Colon (tissue), 2 donors: ENCODE measurements at regions not wholly inside any gene's neighbourhood (a gene's known extent, or its start where the extent isn't known, plus 50 kb on each side); places are given as distances from the start of the nearest gene placed in this dataset.
"Not testable (repeated sequence)": the region's sequence is repeated elsewhere in the genome, so short reads cannot be mapped to it uniquely, and the experiment has no call there.

Experiments
- FAIRE-seq: peaks from 2 replicates; lab custom pipeline; 2012; peaks lifted over from hg19 to GRCh38; lab: Jason Lieb, UNC
- donor health status: control.
- donor health status: control.

- FAIRE-seq = no peak
Measured at GRCh38 chrX:794311-794710, 163.7 kb downstream of the SHOX start.

GRCh38 chrX:793216-793770 lies 162.7 kb downstream of the SHOX start:
- FAIRE-seq = no peak

DNA sequence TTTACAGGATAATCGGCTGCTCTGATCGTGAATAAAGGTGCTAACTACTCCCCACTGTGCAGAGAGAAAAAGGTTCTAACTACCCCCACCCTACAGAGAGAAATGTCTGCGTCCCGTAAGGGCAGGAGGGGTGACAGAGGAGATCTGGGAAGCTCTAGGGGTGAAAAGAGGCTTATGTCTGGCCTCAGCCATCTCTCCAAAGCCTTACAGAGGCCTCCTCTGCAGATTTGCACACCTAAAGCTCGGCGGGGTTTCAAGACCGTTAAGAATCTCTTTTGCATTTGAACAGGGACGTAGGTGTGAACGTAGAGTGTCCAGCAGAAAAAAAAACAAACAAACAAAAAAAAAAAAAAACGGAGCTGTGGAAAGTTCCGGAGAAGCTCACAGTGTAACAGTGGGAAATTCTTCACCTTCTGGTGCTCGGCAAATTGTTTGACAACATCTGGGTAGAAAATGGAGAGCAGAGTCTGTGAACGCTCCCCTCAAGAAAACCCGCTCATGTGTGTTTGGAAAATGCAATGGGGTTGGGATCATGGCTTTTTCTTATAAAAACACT lies 161.0 kb downstream of the SHOX start:
- FAIRE-seq = no peak

DNA sequence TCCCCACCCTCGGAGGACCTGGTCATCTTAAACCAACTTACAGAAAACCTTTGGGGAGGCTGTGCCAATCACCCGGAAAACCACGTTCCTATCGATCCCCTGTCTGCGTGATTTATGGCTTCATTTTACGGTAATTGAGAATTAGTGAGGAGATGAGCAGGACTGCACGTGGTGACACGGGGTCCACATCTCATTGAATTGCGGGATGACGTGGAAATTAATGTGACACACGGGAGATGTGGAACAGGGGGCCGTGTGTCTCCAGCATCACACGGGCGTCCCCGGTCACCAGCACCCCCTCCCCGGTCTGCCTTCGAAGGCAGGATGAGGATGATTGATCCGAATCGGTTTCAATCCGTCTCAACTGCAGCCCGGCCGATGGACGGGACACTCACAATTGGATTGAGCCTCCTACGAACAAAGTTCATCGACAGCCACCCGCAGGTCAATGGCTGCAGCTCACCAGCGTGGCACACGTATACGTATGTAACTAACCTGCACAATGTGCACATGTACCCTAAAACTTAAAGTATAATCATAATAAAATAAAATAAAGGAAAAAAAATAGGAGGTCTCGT lies 160.3 kb downstream of the SHOX start:
- no peak for FAIRE-seq

DNA sequence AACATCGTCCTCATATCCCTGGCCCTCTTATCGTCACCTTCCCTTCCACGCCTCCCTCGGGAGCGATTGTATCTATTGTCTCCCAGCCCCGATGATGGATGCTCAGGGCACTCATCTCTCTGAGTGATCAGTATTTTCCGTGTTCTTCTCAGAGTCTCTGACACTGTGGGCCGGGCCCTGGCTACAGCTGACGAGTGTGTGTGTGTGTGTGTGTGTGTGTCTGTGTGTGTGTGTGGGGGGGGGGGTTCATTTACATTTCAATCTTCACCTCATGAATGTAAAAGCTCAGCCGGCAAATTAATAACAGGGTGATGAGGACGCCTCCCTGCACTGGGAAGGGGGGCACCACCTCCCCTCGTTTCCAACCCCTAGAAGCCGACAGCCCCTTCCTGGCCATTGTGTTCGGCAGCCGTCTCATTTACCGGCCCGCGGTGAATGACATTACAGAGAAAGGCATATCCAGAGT lies 159.5 kb downstream of the SHOX start:
- no peak for FAIRE-seq

DNA sequence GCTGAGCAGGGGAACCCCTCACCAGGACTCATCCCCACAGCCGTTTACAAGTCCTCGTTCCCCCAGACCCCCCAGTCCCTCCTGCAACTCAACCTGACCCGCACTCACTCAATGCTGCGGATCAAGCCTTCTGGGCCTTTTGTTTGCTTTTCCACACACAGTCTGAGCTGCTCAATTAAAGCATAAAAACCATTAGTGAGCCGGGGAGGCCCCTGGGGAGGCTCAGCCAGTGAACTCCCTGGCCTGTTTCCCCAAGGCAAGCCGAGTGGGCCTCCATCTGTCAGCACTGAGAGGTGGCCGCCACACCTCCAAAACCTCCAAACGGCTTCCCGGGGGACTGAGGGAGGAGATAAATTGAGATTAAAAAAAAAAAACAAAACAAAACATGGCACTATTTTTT lies 158.5 kb downstream of the SHOX start:
- no peak for FAIRE-seq

DNA sequence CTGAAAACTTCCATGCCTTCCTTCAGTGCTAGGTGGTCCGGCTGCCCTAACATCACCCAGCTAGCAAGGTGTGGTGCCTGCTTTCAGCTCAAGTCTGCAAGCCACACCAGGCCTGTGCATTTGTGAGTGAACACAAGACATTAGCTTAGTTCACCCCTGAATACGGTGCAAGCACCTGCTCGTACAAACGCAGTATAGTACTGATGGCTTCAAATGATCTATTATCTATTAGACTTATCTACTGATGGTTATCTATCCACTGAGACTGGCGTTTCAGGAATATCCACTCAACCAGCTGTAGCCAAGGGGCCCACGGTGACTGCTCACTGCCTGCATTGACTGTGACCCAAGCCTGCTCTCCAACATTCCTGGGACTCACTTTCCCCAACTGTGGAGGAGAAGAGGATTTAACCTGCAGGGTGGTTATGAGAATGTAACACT lies 155.9 kb downstream of the SHOX start:
- no peak for FAIRE-seq

DNA sequence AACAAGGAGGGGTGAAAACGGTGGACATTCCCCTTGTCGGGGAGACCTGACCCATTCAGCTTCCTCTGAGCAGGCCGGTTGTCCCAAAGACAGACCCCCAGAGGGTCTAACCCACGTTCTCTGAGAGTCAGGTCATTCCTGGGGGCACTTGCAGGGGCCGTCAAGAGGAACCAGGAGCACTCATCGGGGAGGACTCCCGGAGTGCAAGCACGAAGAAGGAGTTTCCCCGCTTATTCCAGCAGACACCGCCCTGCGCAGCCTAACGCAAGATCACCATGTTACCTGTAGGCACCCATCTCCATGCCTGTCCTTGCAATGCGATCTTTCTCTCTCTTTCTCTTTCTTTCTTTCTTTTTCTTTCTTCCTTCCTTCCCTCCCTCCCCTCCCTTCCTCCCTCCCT lies 154.2 kb downstream of the SHOX start:
- no peak for FAIRE-seq

DNA sequence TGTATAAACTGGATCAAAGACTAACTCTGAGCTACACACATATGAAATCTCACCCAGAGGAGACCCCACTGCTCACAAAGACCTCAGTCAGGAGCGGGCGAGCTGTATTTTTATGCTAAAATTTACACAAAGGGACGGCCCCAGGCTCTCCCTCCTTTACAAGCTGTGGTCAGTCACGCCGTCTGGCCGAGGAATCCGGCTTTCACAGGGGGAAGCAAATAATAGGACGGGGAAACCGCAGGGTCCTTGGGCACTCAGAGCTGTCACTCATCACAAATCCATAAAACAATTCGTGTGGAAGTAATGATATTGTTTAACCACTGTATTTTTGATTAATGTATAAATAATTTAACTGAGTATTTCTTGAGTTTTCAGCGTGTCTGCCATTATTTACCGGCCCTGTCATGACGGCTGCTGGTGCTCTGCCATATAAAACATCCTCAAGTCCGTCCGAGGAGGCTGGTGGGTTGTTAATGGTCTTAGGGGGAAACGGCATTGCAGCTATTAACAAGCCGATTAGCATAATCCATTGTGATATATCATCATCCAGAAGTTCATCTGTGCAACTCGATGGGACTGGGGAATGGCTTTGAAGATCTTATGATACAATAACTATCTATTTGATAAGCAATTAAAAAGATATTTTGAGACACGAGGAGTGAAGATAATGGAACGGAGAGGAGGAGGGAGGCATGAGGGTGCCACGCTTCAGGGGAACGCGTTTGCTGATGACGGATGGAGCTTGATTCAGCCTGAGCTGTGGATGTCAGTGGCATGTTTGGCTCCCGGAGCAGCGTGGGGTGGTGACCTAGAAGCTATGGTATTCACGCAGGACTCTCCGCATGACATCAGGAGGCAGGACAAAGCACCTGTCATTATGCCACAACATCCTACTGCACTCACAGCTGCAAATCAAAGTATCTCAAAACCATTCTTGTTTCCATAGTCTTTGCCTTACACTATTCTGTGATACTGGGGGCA lies 150.9 kb downstream of the SHOX start:
- FAIRE-seq = no peak

- no peak for FAIRE-seq
Measured at GRCh38 chrX:776529-777230, 146.1 kb downstream of the SHOX start.

GRCh38 chrX:776061-776460 lies 145.5 kb downstream of the SHOX start:
- FAIRE-seq = no peak

DNA sequence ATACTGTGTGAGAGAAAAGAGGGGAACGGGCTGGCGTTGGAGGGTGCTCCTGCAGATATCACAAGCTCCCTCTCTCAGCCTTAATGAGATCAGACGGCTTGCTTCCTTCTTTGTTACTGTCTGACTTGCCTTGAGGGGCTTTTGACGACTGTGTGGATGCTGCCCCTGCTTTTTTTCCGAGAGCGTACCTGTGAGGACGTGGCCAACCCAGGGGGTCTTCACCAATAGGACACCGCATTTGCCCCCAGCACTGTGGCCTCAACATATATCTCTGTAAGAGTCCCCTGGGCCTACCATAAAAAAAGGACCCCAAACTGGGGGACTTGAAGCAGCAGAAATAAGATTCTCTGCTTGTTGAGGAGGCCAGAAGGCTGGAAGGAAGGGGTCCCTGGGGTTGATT lies 143.9 kb downstream of the SHOX start:
- no peak for FAIRE-seq

DNA sequence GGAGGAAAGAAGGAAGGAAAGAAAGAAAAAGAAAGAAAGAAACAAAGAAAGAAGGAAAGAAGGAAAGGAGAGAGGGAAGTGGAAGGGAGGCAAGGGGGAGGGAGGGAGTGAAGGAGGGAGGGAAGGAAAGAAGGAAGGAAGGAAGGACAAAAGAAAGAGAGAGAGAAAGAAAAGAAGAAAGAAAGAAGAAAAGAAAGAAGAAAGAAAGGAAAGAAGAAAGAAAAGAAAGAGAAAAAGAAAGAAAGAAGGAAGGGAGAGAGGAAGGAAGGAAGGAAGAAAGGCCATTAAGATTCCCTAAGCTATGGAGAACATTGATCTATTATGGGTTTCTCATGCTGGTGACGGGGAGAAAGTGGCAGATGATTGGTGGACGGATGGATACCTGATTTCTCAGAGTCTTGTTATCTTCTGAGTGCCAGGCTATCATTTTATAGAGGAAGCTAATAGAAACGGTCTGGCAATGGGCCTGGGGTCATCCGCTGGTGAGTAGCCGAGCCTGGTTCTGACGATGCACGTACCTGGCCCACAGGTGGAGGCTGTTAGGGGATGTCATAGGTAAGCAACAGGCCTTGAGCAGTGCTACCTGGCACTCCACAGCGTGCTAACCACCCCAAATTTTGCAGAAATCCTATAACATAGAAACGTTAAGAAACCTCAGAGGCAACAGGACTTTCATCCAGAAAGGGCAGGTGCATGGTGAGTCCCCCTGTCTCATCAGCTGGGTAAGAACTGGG lies 142.9 kb downstream of the SHOX start:
- no peak for FAIRE-seq

DNA sequence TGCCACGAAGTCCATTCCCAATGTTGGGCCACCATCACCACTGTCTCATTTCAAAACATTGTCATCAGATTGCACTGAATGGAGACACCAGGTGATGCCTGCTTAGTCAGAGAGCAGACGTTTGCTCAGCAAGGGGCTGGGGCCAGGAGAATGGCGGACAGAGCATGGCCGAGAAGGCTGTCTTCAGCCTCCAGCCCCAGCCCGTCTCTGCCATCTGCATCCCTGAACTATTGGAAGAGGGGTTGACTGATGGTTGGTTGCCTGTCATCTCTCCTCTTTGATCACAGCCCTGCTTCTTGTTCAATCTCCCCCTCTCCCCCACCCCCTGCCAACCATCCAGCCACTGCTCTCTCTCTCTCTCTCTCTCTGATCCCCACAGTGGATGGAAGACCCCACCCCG lies 140.9 kb downstream of the SHOX start:
- no peak for FAIRE-seq

DNA sequence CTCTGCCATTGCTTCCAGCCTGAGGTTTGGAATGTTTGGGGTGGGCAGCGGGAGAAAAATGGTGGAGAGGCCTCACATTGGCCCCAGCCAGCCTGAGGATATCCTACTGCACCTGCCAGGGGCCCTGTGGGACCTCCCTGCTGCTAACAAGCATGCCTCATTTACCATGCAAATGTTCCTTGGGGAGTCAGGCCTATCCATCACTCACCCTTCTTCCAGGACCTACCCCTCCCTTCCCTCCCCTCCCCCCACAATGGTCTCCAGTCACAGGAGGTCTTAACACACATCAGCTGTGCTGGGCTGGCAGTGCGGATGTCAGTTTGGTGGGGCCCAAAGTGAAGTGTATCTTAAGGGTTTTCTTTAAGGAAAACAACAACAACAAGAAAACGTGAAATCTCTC lies 139.2 kb downstream of the SHOX start:
- no peak for FAIRE-seq

DNA sequence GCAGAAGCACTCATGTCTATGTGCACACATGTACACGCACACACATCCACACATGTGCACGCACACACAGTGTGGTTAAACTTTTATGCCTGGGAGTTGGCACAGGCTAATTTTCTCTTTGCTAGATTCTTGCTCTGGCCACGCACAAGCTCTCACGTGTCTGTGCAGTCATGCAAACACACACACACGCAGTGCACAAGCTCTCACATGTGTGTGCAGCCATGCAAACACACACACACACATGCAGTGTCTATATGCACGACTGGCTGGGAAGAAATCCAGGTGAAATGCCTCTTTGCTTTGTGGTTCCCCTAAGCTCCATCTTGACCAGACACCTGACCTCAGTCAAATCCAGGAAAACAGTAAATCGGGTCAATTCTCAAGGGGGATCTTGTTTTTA lies 138.0 kb downstream of the SHOX start:
- FAIRE-seq = no peak

- no peak for FAIRE-seq
Measured at GRCh38 chrX:758917-759316, 128.3 kb downstream of the SHOX start.

DNA sequence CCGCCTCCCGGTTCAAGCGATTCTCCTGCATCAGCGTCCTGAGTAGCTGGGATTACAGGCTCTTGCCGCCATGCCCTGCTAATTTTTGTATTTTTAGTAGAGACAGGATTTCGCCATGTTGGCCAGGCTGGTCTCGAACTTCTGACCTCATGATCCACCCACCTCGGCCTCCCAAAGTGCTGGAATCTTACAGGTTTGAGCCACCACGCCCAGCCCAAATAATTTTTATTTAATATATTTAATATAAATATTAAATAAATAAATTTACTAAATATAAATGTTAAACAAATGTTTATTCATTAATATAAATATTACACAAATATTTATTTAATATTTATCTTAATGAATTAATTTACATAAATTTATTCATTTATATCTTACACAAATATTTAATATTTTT lies 120.2 kb downstream of the SHOX start:
- no peak for FAIRE-seq

GRCh38 chrX:750263-750662 lies 119.7 kb downstream of the SHOX start:
- no peak for FAIRE-seq

DNA sequence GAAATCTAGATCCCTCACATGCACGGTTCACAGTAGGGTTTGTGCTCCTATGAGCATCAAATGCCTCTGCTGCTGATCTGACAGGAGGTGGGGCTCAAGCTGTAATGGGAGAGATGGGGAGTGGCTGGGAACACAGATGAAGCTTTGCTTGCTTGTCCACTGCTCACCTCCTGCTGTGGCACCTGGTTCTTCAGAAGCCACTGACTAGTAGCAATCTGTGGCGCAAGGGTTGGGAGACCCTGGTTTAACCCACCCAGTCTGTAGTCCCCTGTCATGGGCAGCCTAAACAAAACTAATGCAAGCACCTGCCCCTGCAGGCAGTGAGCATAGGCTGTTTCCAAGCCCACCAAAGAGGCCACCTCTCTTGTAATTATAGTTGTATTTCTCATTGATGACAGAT lies 116.6 kb downstream of the SHOX start:
- FAIRE-seq = no peak

DNA sequence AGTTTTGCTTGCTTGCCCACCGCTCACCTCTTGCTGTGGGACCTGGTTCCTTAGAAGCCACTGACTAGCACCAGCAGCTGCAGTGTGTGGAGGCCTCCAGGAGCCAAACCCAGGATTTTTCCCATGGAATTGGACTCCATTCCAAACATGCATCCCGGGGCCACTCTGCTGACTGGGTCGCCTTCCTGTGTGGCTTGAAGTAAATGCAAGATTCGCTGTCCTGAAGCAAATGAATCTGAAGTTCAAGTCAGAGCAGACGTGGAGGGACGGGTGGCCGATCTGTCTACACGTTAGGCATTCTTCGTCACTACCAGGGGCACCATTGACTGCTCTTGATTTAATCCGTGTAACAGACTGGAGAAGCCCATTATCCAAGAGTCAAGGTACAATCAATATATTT lies 109.0 kb downstream of the SHOX start:
- FAIRE-seq = no peak

- not testable (repeated sequence) for FAIRE-seq
Measured at GRCh38 chrX:737021-737420, 106.4 kb downstream of the SHOX start.
